ENCODE measurements at regions not wholly inside any gene's neighbourhood (a gene's known extent, or its start where the extent isn't known, plus 50 kb on each side); places are given as distances from the start of the nearest gene placed in this dataset.

GRCh38 chr9:121550041-121550440, 50.4 kb upstream of the GGTA1 start:
- DNase-seq (ENCODE audit: low read depth in 2 of 3, low spot score in 2 of 3): no peak

- peak; percentile 18 to 91 (median 78) for DNase-seq (ENCODE audit: low read depth in 2 of 3, low spot score in 2 of 3)
Observed at GRCh38 chr9:121550569-121551512, 51.2 kb upstream of the GGTA1 start.

GRCh38 chr9:121551985-121552753, 52.5 kb upstream of the GGTA1 start:
- DNase-seq (ENCODE audit: low read depth in 2 of 3, low spot score in 2 of 3): no peak

GRCh38 chr9:121556082-121556481, 56.4 kb upstream of the GGTA1 start:
- DNase-seq (ENCODE audit: low read depth in 2 of 3, low spot score in 2 of 3): no peak

- DNase-seq (ENCODE audit: low read depth in 2 of 3, low spot score in 2 of 3): no peak
Observed at GRCh38 chr9:121556580-121556979, 56.9 kb upstream of the GGTA1 start.

GRCh38 chr9:121557581-121558447, 58.2 kb upstream of the GGTA1 start:
- peak in 2 of 3 donors; percentile 80 to 92 for DNase-seq (ENCODE audit: low read depth in 2 of 3, low spot score in 2 of 3)

- DNase-seq (ENCODE audit: low read depth in 2 of 3, low spot score in 2 of 3): no peak
Observed at GRCh38 chr9:121558473-121558872, 58.8 kb upstream of the GGTA1 start.

GRCh38 chr9:121559183-121559582, 59.5 kb upstream of the GGTA1 start:
- DNase-seq (ENCODE audit: low read depth in 2 of 3, low spot score in 2 of 3): peak in 2 of 3 donors; percentile 70 to 75

GRCh38 chr9:121560921-121561320, 61.3 kb upstream of the GGTA1 start:
- DNase-seq (ENCODE audit: low read depth in 2 of 3, low spot score in 2 of 3): no peak

GRCh38 chr9:121561385-121562222, 62.0 kb upstream of the GGTA1 start:
- DNase-seq (ENCODE audit: low read depth in 2 of 3, low spot score in 2 of 3): no peak

- no peak for DNase-seq (ENCODE audit: low read depth in 2 of 3, low spot score in 2 of 3)
Observed at GRCh38 chr9:121562301-121562700, 62.7 kb upstream of the GGTA1 start.

- no peak for DNase-seq (ENCODE audit: low read depth in 2 of 3, low spot score in 2 of 3)
Observed at GRCh38 chr9:121563425-121563824, 63.8 kb upstream of the GGTA1 start.

GRCh38 chr9:121563881-121564460, 64.3 kb upstream of the GGTA1 start:
- DNase-seq (ENCODE audit: low read depth in 2 of 3, low spot score in 2 of 3): no peak

- no peak for DNase-seq (ENCODE audit: low read depth in 2 of 3, low spot score in 2 of 3)
Observed at GRCh38 chr9:121564504-121565260, 65.0 kb upstream of the GGTA1 start.

- DNase-seq (ENCODE audit: low read depth in 2 of 3, low spot score in 2 of 3): no peak
Observed at GRCh38 chr9:121566481-121567465, 67.1 kb upstream of the GGTA1 start.

GRCh38 chr9:121567500-121568342, 68.1 kb upstream of the GGTA1 start:
- DNase-seq (ENCODE audit: low read depth in 2 of 3, low spot score in 2 of 3): no peak
